IMR-90 (cell line): ENCODE measurements at regions not wholly inside any gene's neighbourhood (a gene's known extent, or its start where the extent isn't known, plus 50 kb on each side); places are given as distances from the start of the nearest gene placed in this dataset.

Experiments used
- ATAC-seq: fragments of 200-7000 bp; cut with Tn5 transposase; 2 replicates; pipeline ENCODE4 v1.9.1; 2020; ENCODE audit warnings: low read depth, mild to moderate bottlenecking, moderate library complexity
- BruUV-seq: library from RNA; stranded (reverse); fragments of 400-500 nt; replicated peaks from 2 replicates; lab custom pipeline; 2021; lab: Mats Ljungman, UMichigan
- CTCF ChIA-PET: fragments of 300-600 bp; formaldehyde crosslinking; extraction: SDS; loops from one replicate; lab custom pipeline; 2021; ENCODE audit warnings: antibody characterized with exemption; lab: Yijun Ruan, JAX
- POLR2A ChIA-PET: fragments of 300-600 bp; sonication (Branson Sonifier 250); formaldehyde crosslinking; loops from one replicate; lab custom pipeline; 2022; ENCODE audit warnings: antibody characterized with exemption; ENCODE audit not compliant: unreplicated experiment; lab: Charles Lee
- DNase-seq: peaks from one replicate; pipeline ENCODE4 v3.0.0; 2013
- H2AFZ ChIP-seq: replicated peaks from 2 replicates; pipeline ENCODE3; 2013; ENCODE audit warnings: low read length, mild to moderate bottlenecking; ENCODE audit not compliant: poor library complexity
- H2AK5ac ChIP-seq: 2 replicates; pipeline ENCODE4 v1.6.1; 2013; ENCODE audit warnings: low read depth, low read length, inconsistent platforms
- H2AK9ac ChIP-seq: replicated peaks from 2 replicates; pipeline ENCODE3; 2013; ENCODE audit warnings: mild to moderate bottlenecking, low read depth, low read length, moderate library complexity; ENCODE audit not compliant: poor library complexity
- H2BK120ac ChIP-seq: 2 replicates; pipeline ENCODE4 v1.6.1; 2013; ENCODE audit warnings: low read depth, low read length, inconsistent platforms
- H2BK15ac ChIP-seq: 3 replicates; pipeline ENCODE4 v1.6.1; 2013; ENCODE audit warnings: low read depth, low read length, inconsistent platforms
- H2BK20ac ChIP-seq: 2 replicates; pipeline ENCODE4 v1.6.1; 2013; ENCODE audit warnings: low read depth, mild to moderate bottlenecking, inconsistent platforms, low read length, moderate library complexity
- H2BK5ac ChIP-seq: 2 replicates; pipeline ENCODE4 v1.6.1; 2013; ENCODE audit warnings: mild to moderate bottlenecking, low read depth, low read length, inconsistent platforms; ENCODE audit not compliant: poor library complexity, severe bottlenecking
- H3K14ac ChIP-seq: replicated peaks from 2 replicates; pipeline ENCODE4 v1.6.1; 2013; ENCODE audit warnings: low read depth, low read length, inconsistent platforms
- H3K18ac ChIP-seq: 2 replicates; pipeline ENCODE4 v1.6.1; 2013; ENCODE audit warnings: low read depth, low read length, control low read depth
- H3K23ac ChIP-seq: 2 replicates; pipeline ENCODE4 v1.6.1; 2013; ENCODE audit warnings: low read depth, low read length, inconsistent platforms
- H3K27ac ChIP-seq: 2 replicates; pipeline ENCODE4 v1.5.1; 2013; ENCODE audit warnings: mild to moderate bottlenecking, control low read depth, low read length; ENCODE audit not compliant: insufficient read depth
- H3K27me3 ChIP-seq: 2 replicates; pipeline ENCODE4 v1.6.1; 2013; ENCODE audit warnings: low read length; ENCODE audit not compliant: control insufficient read depth, insufficient read depth
- H3K36me3 ChIP-seq: 2 replicates; pipeline ENCODE4 v1.6.1; 2013; ENCODE audit warnings: low read length, mixed read lengths; ENCODE audit not compliant: control insufficient read depth, insufficient read depth
- H3K4ac ChIP-seq: 2 replicates; pipeline ENCODE4 v1.6.1; 2013; ENCODE audit warnings: low read depth, low read length, inconsistent platforms
- H3K4me1 ChIP-seq: 2 replicates; pipeline ENCODE4 v1.6.1; 2013; ENCODE audit warnings: low read length, mixed read lengths; ENCODE audit not compliant: control insufficient read depth, insufficient read depth
- H3K4me2 ChIP-seq: 2 replicates; pipeline ENCODE4 v1.6.1; 2013; ENCODE audit warnings: low read depth, mild to moderate bottlenecking, control low read depth, low read length, moderate library complexity
- H3K4me3 ChIP-seq: 2 replicates; pipeline ENCODE4 v1.5.1; 2013; ENCODE audit warnings: low read depth, mild to moderate bottlenecking, control low read depth, low read length, moderate library complexity; ENCODE audit not compliant: insufficient read depth
- H3K56ac ChIP-seq: 2 replicates; pipeline ENCODE4 v1.6.1; 2013; ENCODE audit warnings: low read length, inconsistent platforms; ENCODE audit not compliant: insufficient read depth; ENCODE audit errors: extremely low read depth
- H3K79me1 ChIP-seq, 2 experiments: 2 replicates each; pipeline ENCODE4 v1.6.1; 2013; ENCODE audit warnings: low read length in 2 of 2, inconsistent platforms in 1 of 2, low read depth in 1 of 2
- H3K9ac ChIP-seq: 2 replicates; pipeline ENCODE4 v1.6.1; 2013; ENCODE audit warnings: low read depth, low read length, control low read depth
- H3K9me1 ChIP-seq: 2 replicates; pipeline ENCODE4 v1.6.1; 2013; ENCODE audit warnings: low read length, inconsistent platforms; ENCODE audit not compliant: insufficient read depth
- H3K9me3 ChIP-seq: 2 replicates; pipeline ENCODE4 v1.6.1; 2013; ENCODE audit warnings: low read length; ENCODE audit not compliant: control insufficient read depth, insufficient read depth
- H4K20me1 ChIP-seq: 2 replicates; pipeline ENCODE4 v1.6.1; 2013; ENCODE audit warnings: low read length, inconsistent platforms; ENCODE audit not compliant: insufficient read depth
- H4K5ac ChIP-seq: 2 replicates; pipeline ENCODE4 v1.6.1; 2013; ENCODE audit warnings: mild to moderate bottlenecking, low read depth, low read length, control low read depth
- H4K8ac ChIP-seq, 2 experiments: 2 replicates each; pipeline ENCODE4 v1.6.1; 2013; ENCODE audit warnings: low read depth in 2 of 2, low read length in 2 of 2, control low read depth in 1 of 2, inconsistent platforms in 1 of 2
- H4K91ac ChIP-seq: 2 replicates; pipeline ENCODE4 v1.6.1; 2013; ENCODE audit warnings: low read depth, low read length, inconsistent platforms; ENCODE audit not compliant: insufficient read depth
- BHLHE40 ChIP-seq: fragments of 150-350 bp; IDR thresholded peaks from 2 replicates; pipeline ENCODE4 v1.6.1; 2016; ENCODE audit warnings: mild to moderate bottlenecking, low read depth, low read length
- CEBPB ChIP-seq: IDR thresholded peaks from 2 replicates; pipeline ENCODE4 v1.6.1; 2012; ENCODE audit warnings: low read depth, low read length, improper control_type of control experiment
- CHD1 ChIP-seq: IDR thresholded peaks from 2 replicates; pipeline ENCODE4 v1.6.1; 2012; ENCODE audit warnings: low read depth, low read length, improper control_type of control experiment
- CTCF ChIP-seq: conservative IDR thresholded peaks from 2 replicates; pipeline ENCODE4 v1.5.1; 2012; ENCODE audit warnings: mild to moderate bottlenecking, low read depth, low read length, improper control_type of control experiment
- FOS ChIP-seq: fragments of 150-350 bp; IDR thresholded peaks from 2 replicates; pipeline ENCODE4 v1.6.1; 2016; ENCODE audit warnings: low read depth, low read length
- MAFK ChIP-seq: IDR thresholded peaks from 2 replicates; pipeline ENCODE4 v1.6.1; 2012; ENCODE audit warnings: low read depth, low read length, improper control_type of control experiment
- MAZ ChIP-seq: IDR thresholded peaks from 2 replicates; pipeline ENCODE4 v1.6.1; 2012; ENCODE audit warnings: low read depth, mild to moderate bottlenecking, low read length, improper control_type of control experiment, moderate library complexity, borderline replicate concordance
- MXI1 ChIP-seq: IDR thresholded peaks from 2 replicates; pipeline ENCODE4 v1.6.1; 2012; ENCODE audit warnings: low read depth, mild to moderate bottlenecking, low read length, moderate library complexity, borderline replicate concordance
- NFE2L2 ChIP-seq: fragments of 150-350 bp; IDR thresholded peaks from 2 replicates; pipeline ENCODE4 v1.6.1; 2016; ENCODE audit warnings: low read depth, mild to moderate bottlenecking, low read length
- POLR2A ChIP-seq: IDR thresholded peaks from 2 replicates; pipeline ENCODE4 v1.6.1; 2012; ENCODE audit warnings: mild to moderate bottlenecking, low read depth, low read length
- RAD21 ChIP-seq: IDR thresholded peaks from 2 replicates; pipeline ENCODE4 v1.6.1; 2012; ENCODE audit warnings: low read length, improper control_type of control experiment
- RCOR1 ChIP-seq: IDR thresholded peaks from 2 replicates; pipeline ENCODE4 v1.6.1; 2012; ENCODE audit warnings: mild to moderate bottlenecking, low read length, improper control_type of control experiment; ENCODE audit not compliant: insufficient replicate concordance
- RFX5 ChIP-seq: IDR thresholded peaks from 2 replicates; pipeline ENCODE4 v1.8.0; 2012; ENCODE audit warnings: low read depth, mild to moderate bottlenecking, low read length, moderate library complexity
- SMC3 ChIP-seq: fragments of 150-350 bp; IDR thresholded peaks from 2 replicates; pipeline ENCODE4 v1.6.1; 2016; ENCODE audit warnings: low read depth, mild to moderate bottlenecking, antibody characterized with exemption, low read length, moderate library complexity
- WGBS, 2 experiments: methylation state at CpG; one replicate each; pipeline versions ENCODE4 v1.1.5 to v1.1.7; 2013; ENCODE audit warnings: missing lambda C conversion rate in 2 of 2; ENCODE audit not compliant: insufficient read length in 1 of 2; ENCODE audit errors: extremely low coverage in 2 of 2; 5-methylcytosine and 5-hydroxymethylcytosine counted together
- dilution Hi-C: fragments of 300-500 bp; cut with HindIII; formaldehyde crosslinking; loops from one replicate; pipeline ENCODE4 v1.14.3; 2018; ENCODE audit warnings: low sequenced_read_pairs; ENCODE audit not compliant: unreplicated experiment
- in situ Hi-C: fragments of 300-500 bp; cut with MboI; formaldehyde crosslinking; loops from 3 replicates; pipeline ENCODE4 v1.14.3; 2019; ENCODE audit warnings: low sequenced_read_pairs, inconsistent platforms, mixed read lengths
- intact Hi-C: fragments of 100-400 bp; cut with micrococcal nuclease; formaldehyde crosslinking; loops from 2 replicates; pipeline ENCODE4 v1.10.0; 2022
- TF ChIP-seq, protein P1 (sequence below): fragments of 150-350 bp; IDR thresholded peaks from 2 replicates; pipeline ENCODE4 v1.6.1; 2017; ENCODE audit warnings: mild to moderate bottlenecking, antibody characterized with exemption, low read length, low read depth

GRCh38 chr5:165143741-165144140 lies 1638.3 kb downstream of the MAT2B start:
- no peaks in the 10 kb centered on the region for H3K9me1 ChIP-seq
- no peak overlapping the region for H2AK9ac ChIP-seq
- no peak overlapping the region for H3K4me2 ChIP-seq
- H2BK20ac ChIP-seq = no peak overlapping the region
- no peak overlapping the region for H3K14ac ChIP-seq
- H3K36me3 ChIP-seq = no peaks in the 10 kb centered on the region
- no peak overlapping the region for H3K4ac ChIP-seq
- dilution Hi-C loops = no loop called here
- intact Hi-C loops = no loop called here
- ChIA-PET CTCF (no interaction called here), POLR2A (no interaction called here)
- DNase-seq = no peak
- H2BK5ac ChIP-seq = no peak overlapping the region
- no peak overlapping the region for H4K8ac ChIP-seq
- 20% methylated on average over 1 of the region's 4 CpGs; no CpG with 5 or more reads in 1 of the 2 experiments for WGBS, 2 experiments
- in situ Hi-C loops = no loop called here
- H3K4me3 ChIP-seq = no peak overlapping the region
- H3K9me3 ChIP-seq = peaks cover 2% of the 10 kb centered on the region; the same call in 1 of the 2 replicates
- no peaks in the 10 kb centered on the region for H3K4me1 ChIP-seq
- no peak overlapping the region; the same call in 1 of the 2 replicates for H3K27ac ChIP-seq
- no peak overlapping the region for H2AK5ac ChIP-seq
- no peak overlapping the region for H3K18ac ChIP-seq
- H2BK120ac ChIP-seq = no peak overlapping the region
- H2BK15ac ChIP-seq = no peak overlapping the region
- H4K20me1 ChIP-seq = no peaks in the 10 kb centered on the region
- no peak overlapping the region for H2AFZ ChIP-seq
- no peak overlapping the region for H4K91ac ChIP-seq
- no peak overlapping the region for H3K56ac ChIP-seq
- H3K27me3 ChIP-seq = no peaks in the 10 kb centered on the region
- ATAC-seq = no peak
- H3K9ac ChIP-seq = no peak overlapping the region
- no peaks in the 10 kb centered on the region for H3K79me1 ChIP-seq
- no TSS peak for BruUV-seq
- no peak overlapping the region for H4K5ac ChIP-seq
- no peak overlapping the region for H3K23ac ChIP-seq
- TF ChIP-seq MAFK = no peak
- no peak for TF ChIP-seq BHLHE40
- TF ChIP-seq CEBPB = no peak
- no peak for TF ChIP-seq POLR2A
- no peak for TF ChIP-seq MXI1
- no peak for TF ChIP-seq SMC3
- TF ChIP-seq, protein P1, sequence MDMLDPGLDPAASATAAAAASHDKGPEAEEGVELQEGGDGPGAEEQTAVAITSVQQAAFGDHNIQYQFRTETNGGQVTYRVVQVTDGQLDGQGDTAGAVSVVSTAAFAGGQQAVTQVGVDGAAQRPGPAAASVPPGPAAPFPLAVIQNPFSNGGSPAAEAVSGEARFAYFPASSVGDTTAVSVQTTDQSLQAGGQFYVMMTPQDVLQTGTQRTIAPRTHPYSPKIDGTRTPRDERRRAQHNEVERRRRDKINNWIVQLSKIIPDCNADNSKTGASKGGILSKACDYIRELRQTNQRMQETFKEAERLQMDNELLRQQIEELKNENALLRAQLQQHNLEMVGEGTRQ = no peak
- no peak for TF ChIP-seq CHD1
- TF ChIP-seq RAD21 = no peak
- TF ChIP-seq NFE2L2 = no peak
- TF ChIP-seq RCOR1 = no peak
- no peak for TF ChIP-seq RFX5
- TF ChIP-seq MAZ = no peak
- no peak for TF ChIP-seq FOS
- TF ChIP-seq CTCF = no peak
